Sigmoid colon (tissue), 6 donors: ENCODE measurements at regions not wholly inside any gene's neighbourhood (a gene's known extent, or its start where the extent isn't known, plus 50 kb on each side); places are given as distances from the start of the nearest gene placed in this dataset.
A peak's percentile ranks its signal among the peaks of the same experiment; 100 is the strongest.

Source experiments
- DNase-seq: peaks from one replicate; pipeline ENCODE4 v3.0.0-alpha.2; 2019
- H3K27ac ChIP-seq, 4 donors: fragments of 200-600 bp; sonication (generic); one replicate each; pipeline ENCODE4 v1.5.1; 2016 to 2019; ENCODE audit warnings: mild to moderate bottlenecking in 1 of 4
- H3K27me3 ChIP-seq, 3 donors: fragments of 200-600 bp; sonication (generic); one replicate each; pipeline ENCODE4 v1.5.1; 2019; ENCODE audit warnings: mild to moderate bottlenecking in 1 of 3
- H3K36me3 ChIP-seq, 4 donors: fragments of 200-600 bp; sonication (generic); one replicate each; pipeline ENCODE4 v1.5.1; 2016 to 2019
- H3K4me1 ChIP-seq, 4 donors: fragments of 200-600 bp; sonication (generic); one replicate each; pipeline ENCODE4 v1.5.1; 2017 to 2019
- H3K4me3 ChIP-seq, 4 donors: fragments of 200-600 bp; sonication (generic); one replicate each; pipeline ENCODE4 v1.5.1; 2017 to 2019; ENCODE audit warnings: mild to moderate bottlenecking in 2 of 4, moderate library complexity in 1 of 4
- H3K9me3 ChIP-seq, 4 donors: fragments of 200-600 bp in 3 of 4; sonication (generic) in 3 of 4; one replicate each; pipeline versions ENCODE4 v1.5.1 to v1.6.1; 2013 to 2019
- CTCF ChIP-seq, 4 experiments: fragments of 450-650 bp in 3 of 4; fragments of 200-600 bp in 1 of 4; IDR thresholded peaks; one replicate each; pipeline ENCODE4 v1.5.1; 2016 to 2019; ENCODE audit warnings: antibody characterized with exemption in 4 of 4, mild to moderate bottlenecking in 3 of 4, moderate library complexity in 2 of 4
- EP300 ChIP-seq, 4 donors: sonication (generic); formaldehyde crosslinking; IDR thresholded peaks; one replicate each; pipeline ENCODE4 v1.6.1; 2017; ENCODE audit warnings: antibody characterized with exemption in 4 of 4
- POLR2A ChIP-seq, 2 donors: fragments of 450-650 bp; IDR thresholded peaks; one replicate each; pipeline ENCODE4 v1.6.1; 2016; ENCODE audit warnings: antibody characterized with exemption in 2 of 2, mild to moderate bottlenecking in 2 of 2, moderate library complexity in 2 of 2
- POLR2AphosphoS5 ChIP-seq, 4 donors: sonication (generic); formaldehyde crosslinking; IDR thresholded peaks; one replicate each; pipeline ENCODE4 v1.6.1; 2017; ENCODE audit warnings: antibody characterized with exemption in 4 of 4
- WGBS, 2 donors: extraction: QIAGEN DNeasy Blood & Tissue Kit; methylation state at CpG; one replicate each; pipeline ENCODE4 v1.1.7; 2013; 5-methylcytosine and 5-hydroxymethylcytosine counted together
- intact Hi-C: fragments of 100-400 bp; cut with DNase I; formaldehyde crosslinking; loops from one replicate; pipeline ENCODE4 v1.15.1; 2023
- donor health status: healthy with polysubstance abuse.
- donor health status: healthy.

GRCh38 chr7:42315631-42316030 lies 78.6 kb upstream of the GLI3 start:
- Histone ChIP-seq H3K4me3 (peak overlapping the region in 1 of 4 donors; percentile 1), H3K27me3 (no peaks in the 10 kb centered on the region), H3K9me3 (no peaks in the 10 kb centered on the region), H3K36me3 (no peaks in the 10 kb centered on the region), H3K27ac (no peak overlapping the region), H3K4me1 (peaks cover 0 to 14% (median 0%) of the 10 kb centered on the region in 4 donors)
- TF ChIP-seq CTCF (IDR thresholded peaks at IDR 0.05): no peak
- no peak for TF ChIP-seq EP300 (IDR thresholded peaks at IDR 0.05)
- TF ChIP-seq POLR2A (IDR thresholded peaks at IDR 0.05): no peak
- TF ChIP-seq POLR2AphosphoS5 (IDR thresholded peaks at IDR 0.05): no peak
- intact Hi-C loops: no loop called here
- DNase-seq: no peak

- no peak for TF ChIP-seq POLR2A (IDR thresholded peaks at IDR 0.05)
- no peak for TF ChIP-seq POLR2AphosphoS5 (IDR thresholded peaks at IDR 0.05)
- TF ChIP-seq CTCF (IDR thresholded peaks at IDR 0.05): no peak
- no peak for TF ChIP-seq EP300 (IDR thresholded peaks at IDR 0.05)
- no peaks in the 10 kb centered on the region for H3K9me3 ChIP-seq
- WGBS, 2 donors: 28 to 40% methylated on average over 3 of the region's 3 CpGs
- H3K4me3 ChIP-seq: peak overlapping the region in 1 of 4 donors; percentile 1
- intact Hi-C loops: no loop called here
- no peak overlapping the region for H3K27ac ChIP-seq
- no peak for DNase-seq
- H3K4me1 ChIP-seq: peaks cover 0 to 14% (median 0%) of the 10 kb centered on the region in 4 donors
- no peaks in the 10 kb centered on the region for H3K27me3 ChIP-seq
- no peaks in the 10 kb centered on the region for H3K36me3 ChIP-seq
Observed at GRCh38 chr7:42315103-42315502, 78.1 kb upstream of the GLI3 start.

DNA sequence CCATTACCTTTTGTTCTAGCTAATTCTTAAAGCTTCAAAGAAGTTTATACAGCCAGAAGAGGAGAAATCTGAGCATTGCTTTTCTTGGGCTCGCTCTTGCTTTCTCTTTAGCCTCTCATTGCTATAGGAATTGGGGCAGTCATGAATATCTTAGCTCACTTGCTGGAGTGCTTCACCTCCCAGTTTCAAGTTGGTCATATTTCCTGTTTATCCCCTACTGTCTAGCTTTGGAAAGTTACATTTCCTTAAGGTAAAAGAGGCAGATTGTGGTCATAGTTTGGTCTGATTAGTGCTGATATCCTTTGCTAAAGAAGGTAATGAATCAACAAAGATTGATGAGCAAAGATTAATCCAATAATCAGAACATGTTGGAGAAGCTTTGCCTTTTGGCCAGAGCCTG lies 77.7 kb upstream of the GLI3 start:
- H3K4me3 ChIP-seq: no peak overlapping the region
- intact Hi-C loops: no loop called here
- no peak overlapping the region for H3K27ac ChIP-seq
- H3K4me1 ChIP-seq: peaks cover 0 to 14% (median 0%) of the 10 kb centered on the region in 4 donors
- DNase-seq: no peak
- WGBS, 2 donors: 74 to 83% methylated on average over 1 of the region's 1 CpG
- TF ChIP-seq CTCF (IDR thresholded peaks at IDR 0.05) (no peak), EP300 (IDR thresholded peaks at IDR 0.05) (no peak), POLR2AphosphoS5 (IDR thresholded peaks at IDR 0.05) (no peak), POLR2A (IDR thresholded peaks at IDR 0.05) (no peak)
- H3K9me3 ChIP-seq: no peaks in the 10 kb centered on the region
- H3K27me3 ChIP-seq: no peaks in the 10 kb centered on the region
- H3K36me3 ChIP-seq: no peaks in the 10 kb centered on the region

- Histone ChIP-seq H3K4me3 (no peak overlapping the region), H3K9me3 (no peaks in the 10 kb centered on the region), H3K36me3 (no peaks in the 10 kb centered on the region), H3K27ac (no peak overlapping the region), H3K4me1 (peaks cover 0 to 14% (median 0%) of the 10 kb centered on the region in 4 donors), H3K27me3 (no peaks in the 10 kb centered on the region)
- intact Hi-C loops: no loop called here
- no peak for DNase-seq
- TF ChIP-seq POLR2AphosphoS5 (IDR thresholded peaks at IDR 0.05): no peak
- TF ChIP-seq POLR2A (IDR thresholded peaks at IDR 0.05): no peak
- TF ChIP-seq CTCF (IDR thresholded peaks at IDR 0.05): no peak
- no peak for TF ChIP-seq EP300 (IDR thresholded peaks at IDR 0.05)
Observed at GRCh38 chr7:42311195-42311594, 74.2 kb upstream of the GLI3 start.

GRCh38 chr7:42292991-42293521 lies 56.0 kb upstream of the GLI3 start:
- WGBS, 2 donors: 26 to 59% methylated on average over 8 of the region's 8 CpGs
- Histone ChIP-seq H3K27ac (no peak overlapping the region), H3K4me1 (peaks cover 0 to 13% (median 7%) of the 10 kb centered on the region in 4 donors), H3K9me3 (no peaks in the 10 kb centered on the region), H3K27me3 (no peaks in the 10 kb centered on the region), H3K36me3 (no peaks in the 10 kb centered on the region), H3K4me3 (no peak overlapping the region)
- TF ChIP-seq POLR2A (IDR thresholded peaks at IDR 0.05): no peak
- TF ChIP-seq CTCF (IDR thresholded peaks at IDR 0.05): no peak
- TF ChIP-seq POLR2AphosphoS5 (IDR thresholded peaks at IDR 0.05): no peak
- TF ChIP-seq EP300 (IDR thresholded peaks at IDR 0.05): no peak
- DNase-seq: no peak
- intact Hi-C loops: no loop called here
